MM.1S (cell line): ENCODE measurements at regions not wholly inside any gene's neighbourhood (a gene's known extent, or its start where the extent isn't known, plus 50 kb on each side); places are given as distances from the start of the nearest gene placed in this dataset.

ENCODE experiments used
- CTCF ChIP-seq: fragments of 300-600 bp; sonication (generic); IDR thresholded peaks from 2 replicates; pipeline ENCODE4 v1.5.1; 2016; ENCODE audit warnings: antibody characterized with exemption, low read length, mixed read lengths
- EZH2 ChIP-seq: fragments of 300-600 bp; sonication (generic); optimal IDR thresholded peaks from 2 replicates; pipeline ENCODE3; 2017; ENCODE audit warnings: low read depth, mild to moderate bottlenecking, antibody characterized with exemption, low read length, mixed read lengths
- EZH2phosphoT487 ChIP-seq: fragments of 300-600 bp; sonication (generic); IDR thresholded peaks from 2 replicates; pipeline ENCODE4 v1.6.1; 2018; ENCODE audit warnings: antibody characterized with exemption, low read length

- TF ChIP-seq EZH2 (no peak), CTCF (no peak), EZH2phosphoT487 (no peak)
Measured at GRCh38 chr6:170206317-170206621, 84.6 kb downstream of the DLL1 start.
